Activated CD8-positive, alpha-beta T cell treated with anti-CD3 and anti-CD28 coated beads for 36 hours (primary cell): ENCODE measurements at regions not wholly inside any gene's neighbourhood (a gene's known extent, or its start where the extent isn't known, plus 50 kb on each side); places are given as distances from the start of the nearest gene placed in this dataset.

Experiments used
- ATAC-seq: fragments of 200-7000 bp; cut with Tn5 transposase; one replicate; pipeline ENCODE4 v1.10.0; 2021; ENCODE audit warnings: mild to moderate bottlenecking, moderate library complexity
- CTCF ChIA-PET: fragments of 350-600 bp; sonication (Branson Sonifier 250); formaldehyde crosslinking; loops from one replicate; lab custom pipeline; 2021; ENCODE audit warnings: antibody characterized with exemption; lab: Charles Lee
- POLR2A ChIA-PET: fragments of 350-600 bp; sonication (Branson Sonifier 250); formaldehyde crosslinking; loops from one replicate; lab custom pipeline; 2021; ENCODE audit warnings: antibody characterized with exemption; lab: Charles Lee
- DNase-seq: peaks from one replicate; pipeline ENCODE4 v3.0.0-alpha.2; 2020
- H3K27ac Mint-ChIP-seq: one replicate; pipeline ENCODE4 v1.8.0; 2021; ENCODE audit warnings: mild to moderate bottlenecking, mixed read lengths
- H3K27me3 Mint-ChIP-seq: one replicate; pipeline ENCODE4 v1.8.0; 2021; ENCODE audit warnings: mixed read lengths
- H3K36me3 Mint-ChIP-seq: one replicate; pipeline ENCODE4 v1.8.0; 2021; ENCODE audit warnings: low read depth, mixed read lengths
- H3K4me1 Mint-ChIP-seq: one replicate; pipeline ENCODE4 v1.8.0; 2021; ENCODE audit warnings: low read depth, mixed read lengths
- H3K4me3 Mint-ChIP-seq: one replicate; pipeline ENCODE4 v1.8.0; 2021; ENCODE audit warnings: mild to moderate bottlenecking, moderate library complexity, mixed read lengths
- H3K9me3 Mint-ChIP-seq: one replicate; pipeline ENCODE4 v1.8.0; 2021; ENCODE audit warnings: mixed read lengths
- CTCF ChIP-seq: fragments of 200-600 bp; IDR thresholded peaks from one replicate; pipeline ENCODE4 v1.8.0; 2022; ENCODE audit warnings: antibody characterized with exemption, mild to moderate bottlenecking
- intact Hi-C: fragments of 100-400 bp; cut with micrococcal nuclease; formaldehyde crosslinking; loops from one replicate; pipeline ENCODE4 v1.10.0; 2022

- H3K4me1 Mint-ChIP-seq: no peaks in the 10 kb centered on the region
- intact Hi-C loops: no loop called here
- no peak for ATAC-seq
- no peak overlapping the region for H3K4me3 Mint-ChIP-seq
- H3K9me3 Mint-ChIP-seq: no peaks in the 10 kb centered on the region
- H3K27me3 Mint-ChIP-seq: no peaks in the 10 kb centered on the region
- no peaks in the 10 kb centered on the region for H3K36me3 Mint-ChIP-seq
- no peak overlapping the region for H3K27ac Mint-ChIP-seq
- DNase-seq: no peak
- no peak for TF ChIP-seq CTCF
- ChIA-PET CTCF (no interaction called here), POLR2A (no interaction called here)
Measured at GRCh38 chr5:60136841-60137240, 243.3 kb upstream of the PDE4D start.

- ATAC-seq (no peak), DNase-seq (no peak)
- intact Hi-C loops: no loop called here
- no peak for TF ChIP-seq CTCF
- H3K36me3 Mint-ChIP-seq: no peaks in the 10 kb centered on the region
- peaks cover 2% of the 10 kb centered on the region for H3K9me3 Mint-ChIP-seq
- no peak overlapping the region for H3K27ac Mint-ChIP-seq
- H3K4me3 Mint-ChIP-seq: no peak overlapping the region
- no peaks in the 10 kb centered on the region for H3K4me1 Mint-ChIP-seq
- CTCF ChIA-PET: no interaction called here
- POLR2A ChIA-PET: interaction anchor here (0.6 kb wide), 1 partner anchor 87 kb away, joined by 3 read pairs; no protein-coding TSS in a partner anchor
- no peaks in the 10 kb centered on the region for H3K27me3 Mint-ChIP-seq
Measured at GRCh38 chr5:60131504-60131903, 238.0 kb upstream of the PDE4D start.

- no peak for ATAC-seq
- Mint-ChIP-seq H3K36me3 (no peaks in the 10 kb centered on the region), H3K27ac (no peak overlapping the region), H3K4me3 (no peak overlapping the region), H3K27me3 (no peaks in the 10 kb centered on the region), H3K4me1 (no peaks in the 10 kb centered on the region), H3K9me3 (peaks cover 2% of the 10 kb centered on the region)
- no peak for DNase-seq
- POLR2A ChIA-PET: no interaction called here
- intact Hi-C loops: no loop called here
- no peak for TF ChIP-seq CTCF
- CTCF ChIA-PET: no interaction called here
Measured at GRCh38 chr5:60125636-60126035, 232.1 kb upstream of the PDE4D start.

- H3K4me3 Mint-ChIP-seq: no peak overlapping the region
- H3K4me1 Mint-ChIP-seq: no peaks in the 10 kb centered on the region
- ChIA-PET POLR2A (no interaction called here), CTCF (no interaction called here)
- DNase-seq (no peak), ATAC-seq (no peak)
- no peaks in the 10 kb centered on the region for H3K36me3 Mint-ChIP-seq
- intact Hi-C loops: no loop called here
- no peak for TF ChIP-seq CTCF
- H3K27me3 Mint-ChIP-seq: no peaks in the 10 kb centered on the region
- no peak overlapping the region for H3K27ac Mint-ChIP-seq
- H3K9me3 Mint-ChIP-seq: peaks cover 2% of the 10 kb centered on the region
Measured at GRCh38 chr5:60102961-60103693, 209.6 kb upstream of the PDE4D start.

- no peaks in the 10 kb centered on the region for H3K4me1 Mint-ChIP-seq
- ChIA-PET POLR2A (no interaction called here), CTCF (no interaction called here)
- no peaks in the 10 kb centered on the region for H3K36me3 Mint-ChIP-seq
- no peak overlapping the region for H3K27ac Mint-ChIP-seq
- TF ChIP-seq CTCF: no peak
- no peak overlapping the region for H3K4me3 Mint-ChIP-seq
- no peaks in the 10 kb centered on the region for H3K27me3 Mint-ChIP-seq
- peaks cover 2% of the 10 kb centered on the region for H3K9me3 Mint-ChIP-seq
- intact Hi-C loops: no loop called here
- DNase-seq (no peak), ATAC-seq (no peak)
Measured at GRCh38 chr5:60101573-60101972, 208.0 kb upstream of the PDE4D start.
